Fibroblast of villous mesenchyme (primary cell): ENCODE measurements at regions not wholly inside any gene's neighbourhood (a gene's known extent, or its start where the extent isn't known, plus 50 kb on each side); places are given as distances from the start of the nearest gene placed in this dataset.

Experiments used
- DNase-seq: peaks from one replicate; pipeline ENCODE4 v3.0.0-alpha.2; 2010; ENCODE audit warnings: low read depth
- H3K4me3 ChIP-seq: 2 replicates; pipeline ENCODE4 v1.5.1; 2011; ENCODE audit warnings: low read depth, mild to moderate bottlenecking, low read length
- TF ChIP-seq, protein P1 (sequence below): IDR thresholded peaks from 2 replicates; pipeline ENCODE4 v1.5.1; 2012; ENCODE audit warnings: low read depth, mild to moderate bottlenecking, low read length; ENCODE audit not compliant: insufficient read depth

DNA sequence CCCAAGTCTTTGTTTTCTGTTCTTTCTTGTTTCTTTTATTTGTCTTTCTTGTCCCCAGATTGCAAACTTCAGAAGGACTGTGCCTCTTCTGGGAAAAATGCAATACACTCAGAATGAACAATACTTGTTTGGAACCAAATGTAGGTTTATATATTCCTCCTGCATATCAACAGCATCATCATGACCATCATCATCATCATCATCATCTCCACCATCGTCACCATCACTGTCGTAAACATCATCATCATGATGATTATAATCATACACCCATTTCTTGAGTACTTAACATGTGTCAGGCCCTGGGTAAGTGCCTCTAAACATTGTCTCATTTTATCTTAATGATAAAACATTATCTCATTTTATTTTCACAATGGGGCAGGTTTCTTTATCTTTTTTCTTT is 476.8 kb downstream of the CCSER2 start:
- TF ChIP-seq, protein P1, sequence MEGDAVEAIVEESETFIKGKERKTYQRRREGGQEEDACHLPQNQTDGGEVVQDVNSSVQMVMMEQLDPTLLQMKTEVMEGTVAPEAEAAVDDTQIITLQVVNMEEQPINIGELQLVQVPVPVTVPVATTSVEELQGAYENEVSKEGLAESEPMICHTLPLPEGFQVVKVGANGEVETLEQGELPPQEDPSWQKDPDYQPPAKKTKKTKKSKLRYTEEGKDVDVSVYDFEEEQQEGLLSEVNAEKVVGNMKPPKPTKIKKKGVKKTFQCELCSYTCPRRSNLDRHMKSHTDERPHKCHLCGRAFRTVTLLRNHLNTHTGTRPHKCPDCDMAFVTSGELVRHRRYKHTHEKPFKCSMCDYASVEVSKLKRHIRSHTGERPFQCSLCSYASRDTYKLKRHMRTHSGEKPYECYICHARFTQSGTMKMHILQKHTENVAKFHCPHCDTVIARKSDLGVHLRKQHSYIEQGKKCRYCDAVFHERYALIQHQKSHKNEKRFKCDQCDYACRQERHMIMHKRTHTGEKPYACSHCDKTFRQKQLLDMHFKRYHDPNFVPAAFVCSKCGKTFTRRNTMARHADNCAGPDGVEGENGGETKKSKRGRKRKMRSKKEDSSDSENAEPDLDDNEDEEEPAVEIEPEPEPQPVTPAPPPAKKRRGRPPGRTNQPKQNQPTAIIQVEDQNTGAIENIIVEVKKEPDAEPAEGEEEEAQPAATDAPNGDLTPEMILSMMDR: no peak
- H3K4me3 ChIP-seq: no peak overlapping the region
- no peak for DNase-seq

DNA sequence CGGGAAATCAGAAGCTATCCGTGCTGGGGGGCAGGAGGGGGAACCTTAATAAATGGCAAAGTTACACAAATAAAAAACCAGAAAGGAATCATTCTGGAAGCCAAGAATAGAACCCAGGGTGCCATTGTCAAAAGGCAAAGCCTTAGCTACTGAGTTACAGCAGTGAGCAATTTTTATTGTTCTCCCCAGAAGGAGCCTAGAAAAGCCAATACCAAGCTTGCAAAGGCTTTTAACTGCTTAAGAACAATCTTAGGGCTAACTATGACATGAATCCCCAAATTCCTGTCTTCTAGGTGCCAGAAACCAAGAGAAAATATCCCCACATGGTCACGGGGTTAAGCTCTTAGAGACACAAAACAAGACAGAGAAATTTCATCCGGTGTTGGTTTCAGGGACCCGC is 482.7 kb downstream of the CCSER2 start:
- no peak overlapping the region for H3K4me3 ChIP-seq
- TF ChIP-seq, protein P1: no peak
- DNase-seq: no peak

DNA sequence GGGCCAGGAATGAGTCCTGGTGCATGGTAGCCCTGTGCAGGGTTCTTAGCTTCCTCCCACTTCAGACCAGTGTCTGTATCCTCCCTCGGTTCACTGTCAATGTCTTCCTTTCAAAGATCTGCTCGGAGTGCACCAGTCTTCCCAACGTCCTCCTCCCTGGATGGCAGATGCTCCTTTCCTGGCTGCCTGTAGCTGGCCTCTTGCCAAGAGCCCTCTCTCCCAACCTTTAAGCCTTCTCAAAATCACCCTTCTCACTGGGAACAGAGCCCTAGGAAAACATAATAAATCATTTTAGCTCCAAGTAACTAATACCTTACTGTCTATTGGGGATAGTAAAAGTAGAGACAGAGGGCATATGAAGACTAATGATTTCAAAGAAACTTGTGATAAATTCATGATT is 490.6 kb downstream of the CCSER2 start:
- TF ChIP-seq, protein P1: no peak
- H3K4me3 ChIP-seq: no peak overlapping the region
- no peak for DNase-seq

DNA sequence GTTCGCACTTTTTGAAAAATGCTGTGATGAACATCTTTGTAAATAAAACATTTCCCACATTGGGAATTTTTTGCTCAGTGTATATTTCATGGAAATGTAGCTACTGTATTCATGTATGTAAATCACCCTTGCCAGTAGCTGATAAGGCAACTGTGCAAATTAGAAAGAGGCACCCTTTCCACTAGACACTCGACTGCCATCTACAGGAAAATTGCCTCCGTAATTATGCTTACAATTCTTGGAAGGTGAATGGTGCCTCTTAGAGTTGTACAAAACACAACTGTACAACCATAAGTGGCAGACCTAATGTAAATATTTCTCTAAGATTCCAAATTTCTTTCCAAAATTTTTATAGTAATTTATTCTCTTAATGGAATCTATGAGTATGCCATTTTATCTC is 491.7 kb downstream of the CCSER2 start:
- TF ChIP-seq, protein P1: no peak
- DNase-seq: no peak

DNA sequence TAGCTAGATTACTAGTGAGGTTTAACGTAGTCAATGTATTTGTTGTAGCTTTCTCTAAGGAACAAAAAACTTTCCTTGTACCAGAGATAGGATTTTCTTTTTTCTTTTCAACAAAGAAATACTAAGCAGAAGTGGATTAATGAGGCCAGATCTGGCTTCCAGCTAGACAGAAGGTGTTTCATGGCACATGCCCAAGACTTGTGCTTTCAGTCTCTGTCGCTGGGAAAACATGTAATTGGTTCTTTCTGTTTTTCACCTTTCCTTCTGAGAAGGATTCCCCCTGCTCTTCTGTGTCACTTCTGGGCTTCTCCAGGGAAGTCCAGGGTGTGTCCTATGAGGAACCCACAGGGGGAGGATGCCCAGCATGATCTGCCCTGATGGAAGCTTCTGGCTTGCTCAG is 492.2 kb downstream of the CCSER2 start:
- DNase-seq: no peak
- no peak overlapping the region for H3K4me3 ChIP-seq
- TF ChIP-seq, protein P1: no peak

More for the DNA sequence above, 491.7 kb downstream of the CCSER2 start:
- H3K4me3 ChIP-seq: no peak overlapping the region

DNA sequence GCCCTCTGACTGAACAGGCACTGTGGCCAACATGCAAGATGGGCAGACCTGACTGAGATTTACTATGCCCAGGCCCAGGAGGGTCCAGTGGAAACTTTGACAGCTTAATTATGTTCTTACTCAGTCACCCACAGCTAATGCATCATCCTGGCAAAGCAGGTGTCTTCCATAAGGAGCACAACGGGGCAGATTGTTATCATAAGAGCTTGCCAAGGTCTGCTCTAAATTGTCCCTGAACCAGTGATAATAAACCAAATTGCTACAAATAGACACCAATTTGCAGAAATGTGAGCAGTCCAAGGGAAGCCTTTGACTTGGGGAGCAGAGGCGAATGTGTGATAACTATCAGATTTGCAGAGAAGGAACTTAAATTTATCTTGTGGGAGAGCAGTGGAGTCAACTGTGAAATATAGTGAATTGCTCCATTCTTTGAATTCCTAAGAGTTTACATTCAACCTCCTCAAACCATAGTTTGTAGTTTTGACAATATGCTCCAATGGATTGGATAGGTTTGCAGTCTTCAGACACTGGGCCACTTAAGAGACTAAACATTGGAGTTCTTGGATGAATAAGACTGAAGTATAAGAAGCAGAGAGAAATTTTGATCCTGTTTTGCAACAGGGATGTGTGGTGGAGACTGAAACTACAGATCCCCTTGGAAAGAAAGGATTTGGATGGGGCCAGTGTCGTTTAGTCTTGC is 494.7 kb downstream of the CCSER2 start:
- no peak overlapping the region for H3K4me3 ChIP-seq

DNA sequence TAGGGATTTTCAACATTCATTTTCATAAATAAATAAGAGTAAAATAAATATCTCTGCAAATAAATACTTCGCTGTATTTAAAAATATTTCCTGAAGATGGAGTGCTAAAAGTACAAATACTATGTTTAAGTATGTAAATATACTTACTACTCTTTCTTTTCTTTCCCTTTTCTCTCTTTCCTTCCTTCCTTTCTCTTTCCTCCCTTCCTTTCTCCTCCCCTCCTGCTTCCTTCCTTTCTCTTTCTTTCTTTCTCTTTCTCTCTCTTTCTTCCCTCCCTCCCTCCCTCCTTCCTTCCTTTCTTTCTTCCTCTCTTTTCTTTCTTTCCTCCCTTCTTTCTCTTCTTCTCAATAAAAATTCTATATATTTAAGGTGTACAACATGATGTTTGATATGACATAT is 496.1 kb downstream of the CCSER2 start:
- H3K4me3 ChIP-seq: no peak overlapping the region
- TF ChIP-seq, protein P1: no peak
- no peak for DNase-seq

More for the DNA sequence above, 494.7 kb downstream of the CCSER2 start:
- DNase-seq: no peak
- TF ChIP-seq, protein P1: no peak
